C4-2B (cell line): ENCODE measurements at regions not wholly inside any gene's neighbourhood (a gene's known extent, or its start where the extent isn't known, plus 50 kb on each side); places are given as distances from the start of the nearest gene placed in this dataset.

ENCODE experiments used
- ZFX ChIP-seq: fragments of 450-650 bp; IDR thresholded peaks from 2 replicates; pipeline ENCODE4 v1.6.1; 2017
- TF ChIP-seq, protein P1 (sequence below): fragments of 450-650 bp; conservative IDR thresholded peaks from 2 replicates; pipeline ENCODE4 v1.5.1; 2017; ENCODE audit warnings: mild to moderate bottlenecking

DNA sequence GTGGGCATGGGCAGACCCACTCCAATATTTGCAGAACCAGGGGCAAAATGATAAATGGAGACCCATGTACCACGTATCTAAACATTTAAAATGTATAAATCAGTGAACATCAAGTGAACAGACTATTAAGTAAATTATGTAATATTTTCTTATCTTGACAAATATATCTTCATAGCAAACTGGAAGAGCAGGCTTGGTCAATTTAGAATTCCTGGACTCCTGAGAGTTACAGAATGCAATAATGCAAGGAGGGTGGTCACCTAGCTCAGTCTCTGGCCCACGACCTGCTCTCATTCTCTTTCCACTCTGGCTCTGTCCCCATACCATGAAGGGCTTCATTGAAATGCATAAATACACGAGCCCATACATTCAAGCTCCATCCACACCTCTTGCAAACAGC is 398.0 kb downstream of the ENC1 start:
- TF ChIP-seq, protein P1, sequence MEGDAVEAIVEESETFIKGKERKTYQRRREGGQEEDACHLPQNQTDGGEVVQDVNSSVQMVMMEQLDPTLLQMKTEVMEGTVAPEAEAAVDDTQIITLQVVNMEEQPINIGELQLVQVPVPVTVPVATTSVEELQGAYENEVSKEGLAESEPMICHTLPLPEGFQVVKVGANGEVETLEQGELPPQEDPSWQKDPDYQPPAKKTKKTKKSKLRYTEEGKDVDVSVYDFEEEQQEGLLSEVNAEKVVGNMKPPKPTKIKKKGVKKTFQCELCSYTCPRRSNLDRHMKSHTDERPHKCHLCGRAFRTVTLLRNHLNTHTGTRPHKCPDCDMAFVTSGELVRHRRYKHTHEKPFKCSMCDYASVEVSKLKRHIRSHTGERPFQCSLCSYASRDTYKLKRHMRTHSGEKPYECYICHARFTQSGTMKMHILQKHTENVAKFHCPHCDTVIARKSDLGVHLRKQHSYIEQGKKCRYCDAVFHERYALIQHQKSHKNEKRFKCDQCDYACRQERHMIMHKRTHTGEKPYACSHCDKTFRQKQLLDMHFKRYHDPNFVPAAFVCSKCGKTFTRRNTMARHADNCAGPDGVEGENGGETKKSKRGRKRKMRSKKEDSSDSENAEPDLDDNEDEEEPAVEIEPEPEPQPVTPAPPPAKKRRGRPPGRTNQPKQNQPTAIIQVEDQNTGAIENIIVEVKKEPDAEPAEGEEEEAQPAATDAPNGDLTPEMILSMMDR, result no peak
- no peak for TF ChIP-seq ZFX
